ENCODE measurements at regions not wholly inside any gene's neighbourhood (a gene's known extent, or its start where the extent isn't known, plus 50 kb on each side); places are given as distances from the start of the nearest gene placed in this dataset.

- Mint-ChIP-seq H3K4me3 (no peak overlapping the region), H3K36me3 (ENCODE audit: low read depth) (no peaks in the 10 kb centered on the region), H3K4me1 (no peaks in the 10 kb centered on the region), H3K27me3 (ENCODE audit: low read depth, poor library complexity) (no peaks in the 10 kb centered on the region), H3K27ac (no peak overlapping the region), H3K9me3 (peaks cover 6% of the 10 kb centered on the region)
- TF ChIP-seq, protein P1, sequence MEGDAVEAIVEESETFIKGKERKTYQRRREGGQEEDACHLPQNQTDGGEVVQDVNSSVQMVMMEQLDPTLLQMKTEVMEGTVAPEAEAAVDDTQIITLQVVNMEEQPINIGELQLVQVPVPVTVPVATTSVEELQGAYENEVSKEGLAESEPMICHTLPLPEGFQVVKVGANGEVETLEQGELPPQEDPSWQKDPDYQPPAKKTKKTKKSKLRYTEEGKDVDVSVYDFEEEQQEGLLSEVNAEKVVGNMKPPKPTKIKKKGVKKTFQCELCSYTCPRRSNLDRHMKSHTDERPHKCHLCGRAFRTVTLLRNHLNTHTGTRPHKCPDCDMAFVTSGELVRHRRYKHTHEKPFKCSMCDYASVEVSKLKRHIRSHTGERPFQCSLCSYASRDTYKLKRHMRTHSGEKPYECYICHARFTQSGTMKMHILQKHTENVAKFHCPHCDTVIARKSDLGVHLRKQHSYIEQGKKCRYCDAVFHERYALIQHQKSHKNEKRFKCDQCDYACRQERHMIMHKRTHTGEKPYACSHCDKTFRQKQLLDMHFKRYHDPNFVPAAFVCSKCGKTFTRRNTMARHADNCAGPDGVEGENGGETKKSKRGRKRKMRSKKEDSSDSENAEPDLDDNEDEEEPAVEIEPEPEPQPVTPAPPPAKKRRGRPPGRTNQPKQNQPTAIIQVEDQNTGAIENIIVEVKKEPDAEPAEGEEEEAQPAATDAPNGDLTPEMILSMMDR (IDR thresholded peaks at IDR 0.05) = no peak
- no peak for DNase-seq
These were observed 638.6 kb upstream of the LRRC4C start for GRCh38 chr11:42098075-42098474.

GRCh38 chr11:42112866-42113265 is 653.4 kb upstream of the LRRC4C start:
- Mint-ChIP-seq H3K4me1 (no peaks in the 10 kb centered on the region), H3K27me3 (ENCODE audit: low read depth, poor library complexity) (no peaks in the 10 kb centered on the region), H3K27ac (no peak overlapping the region), H3K9me3 (no peaks in the 10 kb centered on the region), H3K36me3 (ENCODE audit: low read depth) (no peaks in the 10 kb centered on the region), H3K4me3 (no peak overlapping the region)
- TF ChIP-seq, protein P1 (IDR thresholded peaks at IDR 0.05) = no peak
- DNase-seq = no peak

- Mint-ChIP-seq H3K27me3 (ENCODE audit: low read depth, poor library complexity) (no peaks in the 10 kb centered on the region), H3K36me3 (ENCODE audit: low read depth) (no peaks in the 10 kb centered on the region), H3K9me3 (no peaks in the 10 kb centered on the region), H3K4me1 (no peaks in the 10 kb centered on the region), H3K4me3 (no peak overlapping the region), H3K27ac (no peak overlapping the region)
- no peak for DNase-seq
- TF ChIP-seq, protein P1 (IDR thresholded peaks at IDR 0.05) = no peak
These were observed 655.5 kb upstream of the LRRC4C start for GRCh38 chr11:42114927-42115326.

GRCh38 chr11:42138454-42138853 is 679.0 kb upstream of the LRRC4C start:
- Mint-ChIP-seq H3K4me1 (no peaks in the 10 kb centered on the region), H3K36me3 (ENCODE audit: low read depth) (no peaks in the 10 kb centered on the region), H3K27ac (no peak overlapping the region), H3K4me3 (no peak overlapping the region), H3K27me3 (ENCODE audit: low read depth, poor library complexity) (no peaks in the 10 kb centered on the region), H3K9me3 (peaks cover 3% of the 10 kb centered on the region)
- TF ChIP-seq, protein P1 (IDR thresholded peaks at IDR 0.05) = no peak
- DNase-seq = no peak

- Mint-ChIP-seq H3K4me3 (no peak overlapping the region), H3K27me3 (ENCODE audit: low read depth, poor library complexity) (no peaks in the 10 kb centered on the region), H3K27ac (no peak overlapping the region), H3K36me3 (ENCODE audit: low read depth) (no peaks in the 10 kb centered on the region), H3K9me3 (peaks cover 25% of the 10 kb centered on the region), H3K4me1 (no peaks in the 10 kb centered on the region)
- TF ChIP-seq, protein P1 (IDR thresholded peaks at IDR 0.05) = no peak
- no peak for DNase-seq
These were observed 685.9 kb upstream of the LRRC4C start for GRCh38 chr11:42145311-42145710.

- DNase-seq = no peak
- H3K36me3 Mint-ChIP-seq (ENCODE audit: low read depth) = no peaks in the 10 kb centered on the region
- no peak overlapping the region for H3K27ac Mint-ChIP-seq
- TF ChIP-seq, protein P1 (IDR thresholded peaks at IDR 0.05) = no peak
- H3K9me3 Mint-ChIP-seq = no peaks in the 10 kb centered on the region
- H3K4me3 Mint-ChIP-seq = no peak overlapping the region
- no peaks in the 10 kb centered on the region for H3K4me1 Mint-ChIP-seq
- no peaks in the 10 kb centered on the region for H3K27me3 Mint-ChIP-seq (ENCODE audit: low read depth, poor library complexity)
These were observed 702.4 kb upstream of the LRRC4C start for GRCh38 chr11:42161886-42162285.
